ENCODE measurements at regions not wholly inside any gene's neighbourhood (a gene's known extent, or its start where the extent isn't known, plus 50 kb on each side); places are given as distances from the start of the nearest gene placed in this dataset.

DNA sequence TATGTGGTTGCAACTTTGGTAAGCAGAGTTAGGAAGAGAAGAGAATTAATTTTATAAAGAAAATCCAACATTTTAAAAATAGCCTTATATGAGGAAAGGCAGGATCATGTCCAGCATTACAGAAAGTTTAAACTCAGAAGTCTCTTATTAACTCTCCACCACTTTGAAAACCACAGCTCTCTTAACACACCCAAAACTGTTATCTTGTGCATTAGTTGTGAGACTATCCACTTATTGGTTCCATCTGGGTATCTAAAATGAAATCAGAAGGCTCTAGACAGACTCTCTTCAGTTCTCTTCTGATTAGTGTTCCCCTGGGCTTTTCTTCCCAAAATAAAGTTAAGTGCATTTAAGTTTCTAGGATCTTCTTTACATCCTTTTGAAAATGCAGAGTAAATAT, 251.5 kb downstream of the TXNL1 start:
- H3K27me3 ChIP-seq (ENCODE audit: low read length): no peaks in the 10 kb centered on the region

DNA sequence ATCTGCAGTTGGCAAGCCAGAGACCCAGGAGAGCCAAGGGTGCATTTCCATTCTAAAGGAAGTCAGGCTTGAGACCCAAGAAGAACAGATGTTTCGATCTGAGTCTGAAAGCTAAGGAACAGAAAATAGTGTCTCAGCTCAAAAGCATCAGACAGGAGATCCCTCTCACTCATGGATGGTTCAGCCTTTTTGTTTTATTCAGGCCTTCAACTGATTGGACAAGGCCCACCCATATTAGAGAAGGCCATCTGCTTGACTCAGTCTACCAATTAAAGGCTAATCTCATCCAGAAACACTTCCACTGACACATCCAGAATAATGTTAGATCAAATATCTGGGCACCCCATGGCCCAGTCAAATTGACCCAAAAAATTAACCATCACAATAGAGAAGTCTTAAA, 255.0 kb downstream of the TXNL1 start:
- Histone ChIP-seq H3K9ac (ENCODE audit: low read length) (no peak overlapping the region), H3K79me2 (ENCODE audit: insufficient read depth, low read length) (no peaks in the 10 kb centered on the region), H3K4me3 (ENCODE audit: insufficient read depth, low read length, poor library complexity, severe bottlenecking) (no peak overlapping the region), H3K27me3 (ENCODE audit: low read length) (no peaks in the 10 kb centered on the region), H3F3A (ENCODE audit: insufficient read depth) (no peaks in the 10 kb centered on the region), H3K36me3 (ENCODE audit: low read length) (no peaks in the 10 kb centered on the region), H3K9me2 (replicated peaks; ENCODE audit: insufficient read depth, low read length) (no peaks in the 10 kb centered on the region), H3K4me2 (ENCODE audit: low read depth, low read length, poor library complexity, severe bottlenecking) (no peak overlapping the region), H4K20me1 (ENCODE audit: low read depth, low read length) (no peaks in the 10 kb centered on the region), H2AFZ (ENCODE audit: low read depth, low read length, severe bottlenecking) (no peak overlapping the region), H3K9me3 (ENCODE audit: insufficient read depth, low read length) (no peaks in the 10 kb centered on the region), H3K27ac (ENCODE audit: low read depth, low read length) (no peak overlapping the region)
- no peak for TF ChIP-seq EZH2phosphoT487 (conservative IDR thresholded peaks at IDR 0.05; ENCODE audit: low read length)
- TF ChIP-seq, protein P1, sequence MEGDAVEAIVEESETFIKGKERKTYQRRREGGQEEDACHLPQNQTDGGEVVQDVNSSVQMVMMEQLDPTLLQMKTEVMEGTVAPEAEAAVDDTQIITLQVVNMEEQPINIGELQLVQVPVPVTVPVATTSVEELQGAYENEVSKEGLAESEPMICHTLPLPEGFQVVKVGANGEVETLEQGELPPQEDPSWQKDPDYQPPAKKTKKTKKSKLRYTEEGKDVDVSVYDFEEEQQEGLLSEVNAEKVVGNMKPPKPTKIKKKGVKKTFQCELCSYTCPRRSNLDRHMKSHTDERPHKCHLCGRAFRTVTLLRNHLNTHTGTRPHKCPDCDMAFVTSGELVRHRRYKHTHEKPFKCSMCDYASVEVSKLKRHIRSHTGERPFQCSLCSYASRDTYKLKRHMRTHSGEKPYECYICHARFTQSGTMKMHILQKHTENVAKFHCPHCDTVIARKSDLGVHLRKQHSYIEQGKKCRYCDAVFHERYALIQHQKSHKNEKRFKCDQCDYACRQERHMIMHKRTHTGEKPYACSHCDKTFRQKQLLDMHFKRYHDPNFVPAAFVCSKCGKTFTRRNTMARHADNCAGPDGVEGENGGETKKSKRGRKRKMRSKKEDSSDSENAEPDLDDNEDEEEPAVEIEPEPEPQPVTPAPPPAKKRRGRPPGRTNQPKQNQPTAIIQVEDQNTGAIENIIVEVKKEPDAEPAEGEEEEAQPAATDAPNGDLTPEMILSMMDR (IDR thresholded peaks at IDR 0.05; ENCODE audit: insufficient read depth, low read length, poor library complexity, severe bottlenecking): no peak

More for the DNA sequence above, 251.5 kb downstream of the TXNL1 start:
- Histone ChIP-seq H3K79me2 (ENCODE audit: insufficient read depth, low read length) (no peaks in the 10 kb centered on the region), H3K4me3 (ENCODE audit: insufficient read depth, low read length, poor library complexity, severe bottlenecking) (no peak overlapping the region), H3K9me2 (replicated peaks; ENCODE audit: insufficient read depth, low read length) (no peaks in the 10 kb centered on the region), H3K9ac (ENCODE audit: low read length) (no peak overlapping the region), H3K36me3 (ENCODE audit: low read length) (no peaks in the 10 kb centered on the region), H3K27ac (ENCODE audit: low read depth, low read length) (no peak overlapping the region), H3K4me2 (ENCODE audit: low read depth, low read length, poor library complexity, severe bottlenecking) (no peak overlapping the region), H4K20me1 (ENCODE audit: low read depth, low read length) (no peaks in the 10 kb centered on the region), H2AFZ (ENCODE audit: low read depth, low read length, severe bottlenecking) (no peak overlapping the region), H3F3A (ENCODE audit: insufficient read depth) (no peaks in the 10 kb centered on the region), H3K9me3 (ENCODE audit: insufficient read depth, low read length) (no peaks in the 10 kb centered on the region)
- no peak for TF ChIP-seq EZH2phosphoT487 (conservative IDR thresholded peaks at IDR 0.05; ENCODE audit: low read length)
- TF ChIP-seq, protein P1 (IDR thresholded peaks at IDR 0.05; ENCODE audit: insufficient read depth, low read length, poor library complexity, severe bottlenecking): no peak

DNA sequence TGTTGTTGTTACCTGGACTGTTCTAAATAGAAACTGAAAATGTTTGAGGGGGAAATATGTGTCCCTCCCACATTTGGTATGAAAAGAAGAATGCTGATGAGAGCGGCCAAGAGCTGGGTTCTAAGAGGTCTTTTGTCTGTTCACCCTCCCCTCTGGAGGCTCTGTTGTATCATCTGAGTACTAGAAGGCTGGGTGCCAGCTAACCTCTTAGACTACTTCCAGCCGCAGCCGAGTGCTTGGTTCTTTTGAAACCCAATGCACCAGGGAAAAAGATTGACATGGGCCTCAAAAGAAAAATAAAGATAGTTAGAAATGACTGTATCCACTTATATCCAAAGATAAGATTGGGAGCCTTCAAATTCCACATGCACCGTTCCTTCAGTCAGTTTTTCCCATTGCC, 255.9 kb downstream of the TXNL1 start:
- Histone ChIP-seq H2AFZ (ENCODE audit: low read depth, low read length, severe bottlenecking) (no peak overlapping the region), H4K20me1 (ENCODE audit: low read depth, low read length) (no peaks in the 10 kb centered on the region), H3K36me3 (ENCODE audit: low read length) (no peaks in the 10 kb centered on the region), H3K4me3 (ENCODE audit: insufficient read depth, low read length, poor library complexity, severe bottlenecking) (no peak overlapping the region), H3K79me2 (ENCODE audit: insufficient read depth, low read length) (no peaks in the 10 kb centered on the region), H3K9me3 (ENCODE audit: insufficient read depth, low read length) (no peaks in the 10 kb centered on the region), H3K9ac (ENCODE audit: low read length) (no peak overlapping the region), H3K27me3 (ENCODE audit: low read length) (no peaks in the 10 kb centered on the region), H3F3A (ENCODE audit: insufficient read depth) (no peaks in the 10 kb centered on the region), H3K27ac (ENCODE audit: low read depth, low read length) (no peak overlapping the region), H3K4me2 (ENCODE audit: low read depth, low read length, poor library complexity, severe bottlenecking) (no peak overlapping the region), H3K9me2 (replicated peaks; ENCODE audit: insufficient read depth, low read length) (no peaks in the 10 kb centered on the region)
- TF ChIP-seq, protein P1 (IDR thresholded peaks at IDR 0.05; ENCODE audit: insufficient read depth, low read length, poor library complexity, severe bottlenecking): no peak
- TF ChIP-seq EZH2phosphoT487 (conservative IDR thresholded peaks at IDR 0.05; ENCODE audit: low read length): no peak

All from SU-DHL-6 (cell line).